Psoas muscle (tissue), 7 donors: ENCODE measurements at regions not wholly inside any gene's neighbourhood (a gene's known extent, or its start where the extent isn't known, plus 50 kb on each side); places are given as distances from the start of the nearest gene placed in this dataset.
"Not testable (repeated sequence)": the region's sequence is repeated elsewhere in the genome, so short reads cannot be mapped to it uniquely, and the experiment has no call there.

ENCODE experiments used
- ATAC-seq, 4 donors: fragments of 200-7000 bp; cut with Tn5 transposase; one replicate each; pipeline ENCODE4 v1.9.1; 2020; ENCODE audit warnings: moderate library complexity in 3 of 4, mild to moderate bottlenecking in 2 of 4
- DNase-seq, 2 donors: peaks; one replicate each; pipeline ENCODE4 v3.0.0-alpha.2; 2020
- H3K27ac ChIP-seq: fragments of 200-600 bp; one replicate; pipeline ENCODE4 v1.8.0; 2022
- H3K27me3 ChIP-seq, 3 donors: fragments of 200-600 bp in 1 of 3; one replicate each; pipeline versions ENCODE4 v1.6.1 to v1.8.0; 2013 to 2022; ENCODE audit warnings: low read length in 2 of 3, mild to moderate bottlenecking in 2 of 3, moderate library complexity in 1 of 3; ENCODE audit not compliant: insufficient read depth in 3 of 3
- H3K36me3 ChIP-seq, 2 donors: fragments of 200-600 bp in 1 of 2; one replicate each; pipeline versions ENCODE4 v1.6.1 to v1.8.0; 2013 to 2022; ENCODE audit warnings: low read depth in 1 of 2, mild to moderate bottlenecking in 1 of 2, moderate library complexity in 1 of 2; ENCODE audit not compliant: insufficient read depth in 1 of 2
- H3K4me1 ChIP-seq: fragments of 200-600 bp; one replicate; pipeline ENCODE4 v1.8.0; 2022
- H3K4me3 ChIP-seq: fragments of 200-600 bp; one replicate; pipeline ENCODE4 v1.8.0; 2022; ENCODE audit warnings: mild to moderate bottlenecking
- H3K9me3 ChIP-seq: fragments of 200-600 bp; one replicate; pipeline ENCODE4 v1.8.0; 2022
- WGBS, 3 donors: extraction: QIAGEN DNeasy Blood & Tissue Kit; methylation state at CpG; one replicate each; pipeline versions ENCODE4 v1.1.6 to v1.1.7; 2013; 5-methylcytosine and 5-hydroxymethylcytosine counted together
- intact Hi-C, 2 donors: fragments of 100-400 bp; cut with DNase I; formaldehyde crosslinking; loops; one replicate each; pipeline versions ENCODE4 v1.11.0 to v1.14.2; 2022
- TF ChIP-seq, protein P1 (sequence below): fragments of 200-600 bp; IDR thresholded peaks from one replicate; pipeline ENCODE4 v1.8.0; 2022; ENCODE audit warnings: antibody characterized with exemption
- donor health status: healthy with polysubstance abuse.
- donor health status: DM: no; HTN: no; CAD: no; lungs with moderate emphysema.
- donor health status: Bipolar disorder and iron deficiency.
- donor health status: healthy.
- donor health status: DM: yes; HTN: yes; CAD: no.
- donor health status: DM: no; HTN: no; CAD: no.
- donor health status: DM: yes; HTN: yes; CAD: no.

DNA sequence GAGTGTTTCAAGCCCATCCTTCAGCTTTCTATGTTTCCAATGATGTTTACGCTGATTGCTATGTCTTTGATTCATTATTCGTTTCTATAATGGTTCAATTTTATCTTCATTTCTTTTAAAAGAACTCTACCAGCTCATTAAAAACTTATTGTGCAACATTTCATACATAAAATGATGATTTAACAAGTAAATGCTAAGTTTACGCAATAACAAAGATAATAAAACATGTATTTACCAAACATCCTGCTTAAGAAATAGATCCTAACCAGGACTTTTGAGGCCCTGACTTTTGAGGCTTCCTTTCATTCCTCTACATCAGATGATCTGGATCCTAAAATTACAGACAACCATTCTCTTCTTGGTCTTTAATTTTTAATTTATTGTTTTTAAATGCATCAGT, 86.5 kb upstream of the DLGAP1 start:
- Histone ChIP-seq H3K4me1 (no peaks in the 10 kb centered on the region), H3K36me3 (no peaks in the 10 kb centered on the region), H3K27ac (no peak overlapping the region), H3K27me3 (no peaks in the 10 kb centered on the region), H3K9me3 (no peaks in the 10 kb centered on the region), H3K4me3 (no peak overlapping the region)
- TF ChIP-seq, protein P1, sequence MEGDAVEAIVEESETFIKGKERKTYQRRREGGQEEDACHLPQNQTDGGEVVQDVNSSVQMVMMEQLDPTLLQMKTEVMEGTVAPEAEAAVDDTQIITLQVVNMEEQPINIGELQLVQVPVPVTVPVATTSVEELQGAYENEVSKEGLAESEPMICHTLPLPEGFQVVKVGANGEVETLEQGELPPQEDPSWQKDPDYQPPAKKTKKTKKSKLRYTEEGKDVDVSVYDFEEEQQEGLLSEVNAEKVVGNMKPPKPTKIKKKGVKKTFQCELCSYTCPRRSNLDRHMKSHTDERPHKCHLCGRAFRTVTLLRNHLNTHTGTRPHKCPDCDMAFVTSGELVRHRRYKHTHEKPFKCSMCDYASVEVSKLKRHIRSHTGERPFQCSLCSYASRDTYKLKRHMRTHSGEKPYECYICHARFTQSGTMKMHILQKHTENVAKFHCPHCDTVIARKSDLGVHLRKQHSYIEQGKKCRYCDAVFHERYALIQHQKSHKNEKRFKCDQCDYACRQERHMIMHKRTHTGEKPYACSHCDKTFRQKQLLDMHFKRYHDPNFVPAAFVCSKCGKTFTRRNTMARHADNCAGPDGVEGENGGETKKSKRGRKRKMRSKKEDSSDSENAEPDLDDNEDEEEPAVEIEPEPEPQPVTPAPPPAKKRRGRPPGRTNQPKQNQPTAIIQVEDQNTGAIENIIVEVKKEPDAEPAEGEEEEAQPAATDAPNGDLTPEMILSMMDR: no peak
- ATAC-seq (no peak), DNase-seq (no peak)
- intact Hi-C loops: no loop called here
- 82 to 90% (median 86%) methylated on average over 3 of the region's 3 CpGs for WGBS, 3 donors

DNA sequence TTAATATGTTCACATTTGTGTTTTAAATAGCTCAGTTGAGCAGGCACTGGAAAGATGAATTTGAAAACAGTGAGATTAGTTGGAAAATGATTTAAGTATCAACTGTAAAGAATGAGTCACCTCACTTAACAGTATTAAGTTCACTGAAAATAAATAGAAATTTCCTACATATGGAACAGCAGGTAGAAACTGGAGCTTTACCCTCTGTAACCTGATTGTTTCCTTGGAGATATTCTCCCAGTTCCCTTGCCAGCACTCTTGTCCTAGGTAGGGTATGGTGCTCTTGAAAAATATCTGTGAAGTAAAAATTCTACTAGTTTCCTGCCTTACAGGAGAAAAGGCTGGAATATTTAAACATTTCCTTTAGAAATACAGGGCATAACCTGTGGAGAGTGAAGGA, 81.3 kb upstream of the DLGAP1 start:
- no peak overlapping the region for H3K27ac ChIP-seq
- TF ChIP-seq, protein P1: no peak

DNA sequence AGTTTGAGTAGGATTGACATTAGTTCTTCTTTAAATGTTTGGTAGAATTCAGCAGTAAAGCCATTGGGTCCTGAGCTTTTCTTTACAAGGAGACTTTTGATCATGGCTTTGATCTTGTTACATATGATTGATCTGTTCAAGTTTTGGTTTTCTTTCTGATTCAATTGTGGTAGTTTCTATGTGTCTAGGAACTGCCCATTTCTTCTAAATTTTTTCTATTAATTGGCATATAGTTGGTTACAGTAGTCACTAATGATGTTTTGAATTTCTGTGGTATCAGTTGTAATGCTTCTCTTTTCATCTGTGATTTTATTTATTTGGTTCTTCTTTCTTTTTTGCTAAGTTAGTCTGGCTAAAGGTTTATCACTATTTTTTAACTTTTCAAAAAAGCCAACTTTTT, 73.3 kb upstream of the DLGAP1 start:
- Histone ChIP-seq H3K4me3 (no peak overlapping the region), H3K36me3 (no peaks in the 10 kb centered on the region), H3K27me3 (no peaks in the 10 kb centered on the region), H3K4me1 (no peaks in the 10 kb centered on the region), H3K27ac (no peak overlapping the region), H3K9me3 (no peaks in the 10 kb centered on the region)
- ATAC-seq (no peak), DNase-seq (no peak)
- intact Hi-C loops: loop anchor here in 1 of 2 donors (10.0 kb wide), 1 partner anchor 64 kb away; no protein-coding TSS in a partner anchor
- TF ChIP-seq, protein P1: no peak

More for the DNA sequence above, 81.3 kb upstream of the DLGAP1 start:
- Histone ChIP-seq H3K27me3 (no peaks in the 10 kb centered on the region), H3K4me3 (no peak overlapping the region), H3K36me3 (no peaks in the 10 kb centered on the region), H3K9me3 (no peaks in the 10 kb centered on the region), H3K4me1 (no peaks in the 10 kb centered on the region)
- DNase-seq: no peak
- no peak for ATAC-seq
- intact Hi-C loops: no loop called here

DNA sequence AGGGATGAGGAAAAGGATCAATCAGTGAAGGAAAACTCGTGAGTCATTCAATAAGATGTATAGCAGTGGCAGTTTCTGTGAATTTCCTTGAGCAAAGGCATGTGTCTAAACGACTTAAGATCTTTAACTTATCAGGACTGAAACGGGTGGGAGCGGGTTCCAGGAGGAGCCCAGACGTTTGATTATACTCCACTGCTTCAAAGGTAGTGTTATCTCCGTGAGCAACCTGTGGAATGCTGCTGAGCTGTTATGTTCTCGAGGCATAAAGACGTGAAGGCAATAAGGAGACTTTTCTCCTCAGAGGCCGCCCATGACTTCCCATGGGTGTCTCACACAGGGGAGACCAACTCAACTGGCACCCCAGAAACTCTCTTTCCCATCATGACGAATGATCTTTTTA, 72.7 kb upstream of the DLGAP1 start:
- not testable (repeated sequence) for ATAC-seq, H3K9me3 ChIP-seq, H3K4me1 ChIP-seq, H3K27ac ChIP-seq, H3K27me3 ChIP-seq, H3K36me3 ChIP-seq, H3K4me3 ChIP-seq, DNase-seq
- intact Hi-C loops: loop anchor here in 1 of 2 donors (10.0 kb wide), 1 partner anchor 63 kb away; no protein-coding TSS in a partner anchor
- 52 to 59% (median 54%) methylated on average over 10 of the region's 10 CpGs for WGBS, 3 donors

DNA sequence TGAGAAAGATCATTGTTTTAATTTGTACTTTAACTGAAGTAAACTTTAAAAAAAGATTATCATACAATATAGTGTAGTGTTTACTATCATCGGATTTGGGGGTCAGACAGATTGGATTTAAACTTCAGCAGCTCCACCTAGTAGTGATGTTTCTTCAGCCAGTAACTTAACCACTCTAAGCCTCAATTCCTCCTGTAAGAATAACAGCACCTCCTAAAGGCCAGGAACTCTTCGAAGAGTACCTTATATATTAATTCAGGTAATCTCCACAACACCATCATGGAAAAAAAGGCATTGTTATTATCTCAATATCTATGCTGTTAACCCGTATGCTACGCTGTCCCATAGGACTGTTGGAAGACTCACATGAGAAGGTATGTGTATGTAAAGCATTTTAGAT, 69.0 kb upstream of the DLGAP1 start:
- H3K4me3 ChIP-seq: no peak overlapping the region
- H3K9me3 ChIP-seq: no peaks in the 10 kb centered on the region
- no peak overlapping the region for H3K27ac ChIP-seq
- TF ChIP-seq, protein P1: no peak
- H3K27me3 ChIP-seq: no peaks in the 10 kb centered on the region
- ATAC-seq (no peak), DNase-seq (no peak)
- no peaks in the 10 kb centered on the region for H3K4me1 ChIP-seq
- no peaks in the 10 kb centered on the region for H3K36me3 ChIP-seq
- WGBS, 3 donors: 61 to 70% (median 67%) methylated on average over 4 of the region's 4 CpGs
- intact Hi-C loops: loop anchor here in 1 of 2 donors (10.0 kb wide), 1 partner anchor 59 kb away; no protein-coding TSS in a partner anchor
